ENCODE measurements at regions not wholly inside any gene's neighbourhood (a gene's known extent, or its start where the extent isn't known, plus 50 kb on each side); places are given as distances from the start of the nearest gene placed in this dataset.

DNA sequence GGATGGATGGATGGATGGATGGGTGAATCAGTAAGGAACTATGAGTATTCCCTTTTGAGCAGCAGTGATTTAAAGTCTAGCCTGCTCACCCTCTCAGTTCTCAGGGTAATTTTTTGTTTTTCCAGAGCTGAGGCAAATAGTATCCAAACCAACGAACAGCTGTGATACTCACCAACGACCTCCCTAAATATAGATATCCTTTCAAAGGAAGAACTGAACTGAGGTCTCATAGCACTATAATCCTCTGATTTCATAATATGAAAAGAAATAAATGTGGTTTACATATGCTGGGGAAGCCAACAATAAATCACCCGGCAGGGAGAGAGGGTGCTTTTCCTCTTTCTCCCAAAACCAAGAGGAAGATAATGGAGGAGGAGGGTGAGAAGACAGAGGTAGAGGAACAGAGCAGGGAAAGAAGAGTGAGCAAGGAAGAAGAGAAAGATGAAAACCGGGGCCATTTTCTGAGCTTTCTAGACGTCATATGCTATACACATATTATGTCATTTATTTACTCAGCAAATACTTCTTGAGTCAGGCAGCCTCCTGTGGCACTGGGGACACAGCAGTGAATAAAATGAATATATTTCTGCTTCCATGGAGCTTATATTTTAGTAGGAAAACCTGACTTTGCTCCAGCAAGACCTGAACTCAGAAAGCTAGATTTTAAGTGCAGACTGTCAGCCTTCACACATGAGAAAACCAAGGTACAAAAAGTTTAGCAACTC is 710.7 kb upstream of the TBX3 start:
- no peak for TF ChIP-seq POLR2A (IDR thresholded peaks at IDR 0.05; ENCODE audit: low read depth, low read length)
- TF ChIP-seq, protein P1, sequence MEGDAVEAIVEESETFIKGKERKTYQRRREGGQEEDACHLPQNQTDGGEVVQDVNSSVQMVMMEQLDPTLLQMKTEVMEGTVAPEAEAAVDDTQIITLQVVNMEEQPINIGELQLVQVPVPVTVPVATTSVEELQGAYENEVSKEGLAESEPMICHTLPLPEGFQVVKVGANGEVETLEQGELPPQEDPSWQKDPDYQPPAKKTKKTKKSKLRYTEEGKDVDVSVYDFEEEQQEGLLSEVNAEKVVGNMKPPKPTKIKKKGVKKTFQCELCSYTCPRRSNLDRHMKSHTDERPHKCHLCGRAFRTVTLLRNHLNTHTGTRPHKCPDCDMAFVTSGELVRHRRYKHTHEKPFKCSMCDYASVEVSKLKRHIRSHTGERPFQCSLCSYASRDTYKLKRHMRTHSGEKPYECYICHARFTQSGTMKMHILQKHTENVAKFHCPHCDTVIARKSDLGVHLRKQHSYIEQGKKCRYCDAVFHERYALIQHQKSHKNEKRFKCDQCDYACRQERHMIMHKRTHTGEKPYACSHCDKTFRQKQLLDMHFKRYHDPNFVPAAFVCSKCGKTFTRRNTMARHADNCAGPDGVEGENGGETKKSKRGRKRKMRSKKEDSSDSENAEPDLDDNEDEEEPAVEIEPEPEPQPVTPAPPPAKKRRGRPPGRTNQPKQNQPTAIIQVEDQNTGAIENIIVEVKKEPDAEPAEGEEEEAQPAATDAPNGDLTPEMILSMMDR (IDR thresholded peaks at IDR 0.05; ENCODE audit: extremely low read depth in 1 of 2, insufficient read depth in 1 of 2, low read depth in 1 of 2, low read length in 2 of 2), result no peak
- TF ChIP-seq MAX (IDR thresholded peaks at IDR 0.05; ENCODE audit: insufficient read depth, insufficient read length), result no peak
- no peak for TF ChIP-seq JUN (IDR thresholded peaks at IDR 0.05; ENCODE audit: borderline replicate concordance, insufficient read depth, insufficient read length, low read depth)

Data from endothelial cell of umbilical vein (primary cell).